Calu3 (cell line): ENCODE measurements at regions not wholly inside any gene's neighbourhood (a gene's known extent, or its start where the extent isn't known, plus 50 kb on each side); places are given as distances from the start of the nearest gene placed in this dataset.

Experiments used
- BruUV-seq: library from RNA; stranded (reverse); fragments of 400-500 nt; replicated peaks from 2 replicates; lab custom pipeline; 2021; lab: Mats Ljungman, UMichigan
- CTCF ChIA-PET: fragments of 300-600 bp; sonication (Branson Sonifier 250); formaldehyde crosslinking; loops from one replicate; lab custom pipeline; 2022; ENCODE audit warnings: antibody characterized with exemption; lab: Charles Lee
- DNase-seq: peaks from one replicate; pipeline ENCODE4 v3.0.0; 2022
- H3K27ac Mint-ChIP-seq: one replicate; pipeline ENCODE4 v1.8.0; 2022; ENCODE audit warnings: mixed read lengths; ENCODE audit not compliant: unreplicated experiment
- H3K27me3 Mint-ChIP-seq: one replicate; pipeline ENCODE4 v1.8.0; 2022; ENCODE audit warnings: mixed read lengths; ENCODE audit not compliant: unreplicated experiment
- H3K36me3 Mint-ChIP-seq: one replicate; pipeline ENCODE4 v1.8.0; 2022; ENCODE audit warnings: mild to moderate bottlenecking, moderate library complexity, mixed read lengths; ENCODE audit not compliant: insufficient read depth, unreplicated experiment
- H3K4me1 Mint-ChIP-seq: one replicate; pipeline ENCODE4 v1.8.0; 2022; ENCODE audit warnings: mild to moderate bottlenecking, low read depth, mixed read lengths; ENCODE audit not compliant: unreplicated experiment
- H3K4me3 Mint-ChIP-seq: one replicate; pipeline ENCODE4 v1.8.0; 2022; ENCODE audit warnings: mild to moderate bottlenecking, low read depth, moderate library complexity, mixed read lengths; ENCODE audit not compliant: unreplicated experiment
- H3K9me3 Mint-ChIP-seq: one replicate; pipeline ENCODE4 v1.8.0; 2022; ENCODE audit warnings: low read depth, mixed read lengths; ENCODE audit not compliant: unreplicated experiment
- intact Hi-C: fragments of 100-400 bp; cut with micrococcal nuclease; formaldehyde crosslinking; loops from one replicate; pipeline ENCODE4 v1.10.0; 2022; ENCODE audit not compliant: unreplicated experiment
- TF ChIP-seq, protein P1 (sequence below): fragments of 200-600 bp; IDR thresholded peaks from one replicate; pipeline ENCODE4 v1.8.0; 2022; ENCODE audit warnings: antibody characterized with exemption; ENCODE audit not compliant: unreplicated experiment

DNA sequence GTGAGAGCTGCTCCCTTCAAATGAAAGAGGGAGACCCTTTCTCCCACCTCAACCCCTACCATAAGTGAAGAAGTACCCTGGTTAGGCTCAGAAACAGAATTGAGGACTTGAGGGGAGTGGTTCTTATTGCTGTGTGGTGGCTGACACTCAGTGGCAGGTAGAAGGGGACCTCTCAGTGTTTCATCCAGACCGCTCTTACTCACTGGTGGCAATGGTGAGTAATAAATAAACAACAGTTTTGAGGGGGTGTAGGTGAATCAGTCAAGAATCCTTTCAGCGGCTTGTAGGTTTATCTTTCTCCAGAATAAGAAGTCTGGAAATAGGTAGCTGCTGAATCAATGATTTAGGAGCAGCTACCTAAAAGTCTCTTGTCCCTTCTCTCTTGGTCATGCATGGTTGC lies 403.4 kb upstream of the B3GAT1 start:
- H3K4me1 Mint-ChIP-seq: no peaks in the 10 kb centered on the region
- no peaks in the 10 kb centered on the region for H3K27me3 Mint-ChIP-seq
- peaks cover 18% of the 10 kb centered on the region for H3K9me3 Mint-ChIP-seq
- no peaks in the 10 kb centered on the region for H3K36me3 Mint-ChIP-seq
- BruUV-seq: no TSS peak
- intact Hi-C loops: no loop called here
- TF ChIP-seq, protein P1, sequence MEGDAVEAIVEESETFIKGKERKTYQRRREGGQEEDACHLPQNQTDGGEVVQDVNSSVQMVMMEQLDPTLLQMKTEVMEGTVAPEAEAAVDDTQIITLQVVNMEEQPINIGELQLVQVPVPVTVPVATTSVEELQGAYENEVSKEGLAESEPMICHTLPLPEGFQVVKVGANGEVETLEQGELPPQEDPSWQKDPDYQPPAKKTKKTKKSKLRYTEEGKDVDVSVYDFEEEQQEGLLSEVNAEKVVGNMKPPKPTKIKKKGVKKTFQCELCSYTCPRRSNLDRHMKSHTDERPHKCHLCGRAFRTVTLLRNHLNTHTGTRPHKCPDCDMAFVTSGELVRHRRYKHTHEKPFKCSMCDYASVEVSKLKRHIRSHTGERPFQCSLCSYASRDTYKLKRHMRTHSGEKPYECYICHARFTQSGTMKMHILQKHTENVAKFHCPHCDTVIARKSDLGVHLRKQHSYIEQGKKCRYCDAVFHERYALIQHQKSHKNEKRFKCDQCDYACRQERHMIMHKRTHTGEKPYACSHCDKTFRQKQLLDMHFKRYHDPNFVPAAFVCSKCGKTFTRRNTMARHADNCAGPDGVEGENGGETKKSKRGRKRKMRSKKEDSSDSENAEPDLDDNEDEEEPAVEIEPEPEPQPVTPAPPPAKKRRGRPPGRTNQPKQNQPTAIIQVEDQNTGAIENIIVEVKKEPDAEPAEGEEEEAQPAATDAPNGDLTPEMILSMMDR: no peak
- CTCF ChIA-PET: interaction anchor here (0.7 kb wide), 1 partner anchor 243 kb away, joined by 3 read pairs; no protein-coding TSS in a partner anchor
- no peak overlapping the region for H3K4me3 Mint-ChIP-seq
- DNase-seq: no peak
- no peak overlapping the region for H3K27ac Mint-ChIP-seq

DNA sequence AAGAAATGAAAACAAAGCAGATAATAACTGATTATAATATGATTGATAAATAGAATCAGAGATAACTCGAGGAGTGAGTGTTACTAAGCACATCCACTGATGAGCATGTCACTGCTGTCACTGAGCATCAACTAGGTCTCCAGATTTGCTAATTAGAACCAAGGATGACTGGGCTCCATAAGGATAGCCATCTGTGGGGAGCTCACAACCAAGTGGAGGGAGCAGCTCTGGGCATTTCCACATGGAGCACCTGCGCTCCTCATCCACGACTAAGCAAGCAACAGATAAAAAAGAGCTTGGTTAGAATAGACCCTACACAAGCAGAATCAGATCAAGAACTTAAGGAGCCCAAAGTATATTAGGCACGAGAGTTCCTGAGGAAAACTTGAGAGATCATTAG lies 396.0 kb upstream of the B3GAT1 start:
- no peaks in the 10 kb centered on the region for H3K27me3 Mint-ChIP-seq
- DNase-seq: no peak
- peaks cover 2% of the 10 kb centered on the region for H3K9me3 Mint-ChIP-seq
- H3K36me3 Mint-ChIP-seq: no peaks in the 10 kb centered on the region
- H3K4me3 Mint-ChIP-seq: no peak overlapping the region
- no TSS peak for BruUV-seq
- TF ChIP-seq, protein P1: no peak
- H3K27ac Mint-ChIP-seq: no peak overlapping the region
- intact Hi-C loops: no loop called here
- CTCF ChIA-PET: no interaction called here
- H3K4me1 Mint-ChIP-seq: no peaks in the 10 kb centered on the region

DNA sequence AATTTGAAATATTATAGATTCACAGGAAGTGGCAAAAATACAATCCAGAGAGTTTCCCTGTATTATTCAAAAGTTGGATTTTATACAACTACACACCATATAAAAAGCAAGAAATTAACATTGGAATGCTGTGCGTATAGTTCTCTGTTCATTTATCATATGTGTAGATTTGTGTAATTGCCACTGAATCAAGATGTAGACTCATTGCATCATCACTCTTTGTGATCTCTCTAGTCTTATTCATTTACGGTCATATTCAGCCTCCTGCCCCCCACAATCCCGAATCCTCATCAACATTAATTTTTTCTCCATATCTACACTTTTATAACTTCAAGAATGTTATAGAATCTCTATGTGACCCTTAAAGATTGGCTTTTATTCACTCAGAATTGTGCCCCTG lies 390.6 kb upstream of the B3GAT1 start:
- no TSS peak for BruUV-seq
- Mint-ChIP-seq H3K36me3 (no peaks in the 10 kb centered on the region), H3K4me3 (no peak overlapping the region), H3K27ac (no peak overlapping the region), H3K27me3 (no peaks in the 10 kb centered on the region), H3K9me3 (peaks cover 10% of the 10 kb centered on the region), H3K4me1 (no peaks in the 10 kb centered on the region)
- CTCF ChIA-PET: no interaction called here
- DNase-seq: no peak
- TF ChIP-seq, protein P1: no peak
- intact Hi-C loops: no loop called here

DNA sequence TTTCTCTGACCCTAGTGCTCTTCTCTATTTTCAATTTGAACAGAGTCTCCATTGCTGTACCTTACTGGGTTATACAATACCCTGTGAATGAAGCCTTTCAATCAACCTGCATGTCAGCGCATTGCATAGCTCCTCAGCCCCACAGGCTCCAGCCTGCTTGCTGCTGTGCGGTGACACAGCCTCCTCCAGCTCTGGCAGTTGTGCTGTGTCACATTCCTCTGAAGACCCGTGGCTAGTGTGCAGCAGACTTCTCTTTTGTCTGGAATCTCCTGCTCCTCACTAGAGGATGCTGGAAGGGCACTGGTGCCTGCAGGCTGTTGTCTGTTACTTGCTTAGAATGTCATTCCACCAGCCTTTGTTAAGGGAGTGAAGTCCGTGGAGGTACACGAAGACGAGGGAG lies 390.1 kb upstream of the B3GAT1 start:
- intact Hi-C loops: no loop called here
- no TSS peak for BruUV-seq
- Mint-ChIP-seq H3K27ac (no peak overlapping the region), H3K27me3 (no peaks in the 10 kb centered on the region), H3K36me3 (no peaks in the 10 kb centered on the region), H3K4me3 (no peak overlapping the region), H3K9me3 (peaks cover 10% of the 10 kb centered on the region), H3K4me1 (no peaks in the 10 kb centered on the region)
- TF ChIP-seq, protein P1: no peak
- DNase-seq: no peak
- CTCF ChIA-PET: no interaction called here

DNA sequence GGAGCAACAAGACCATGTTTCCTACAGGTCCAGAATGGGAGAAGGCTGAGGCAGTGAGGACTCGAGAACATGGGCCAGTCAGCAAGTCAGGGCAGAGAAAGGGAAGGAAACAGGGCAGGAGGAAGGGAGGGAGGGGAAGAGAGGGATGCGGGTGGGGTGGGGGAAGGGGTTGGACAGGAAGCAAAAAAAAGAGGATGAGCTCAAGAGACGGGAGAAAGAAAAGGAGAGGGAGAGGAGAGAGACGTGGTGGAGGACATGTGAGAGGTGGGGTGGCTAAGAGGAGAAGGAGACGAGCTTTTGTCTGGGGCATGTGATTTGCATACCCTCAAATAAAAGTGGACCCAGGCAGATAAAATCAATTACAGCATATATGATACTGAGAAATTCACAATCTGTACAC lies 389.5 kb upstream of the B3GAT1 start:
- peaks cover 10% of the 10 kb centered on the region for H3K9me3 Mint-ChIP-seq
- no TSS peak for BruUV-seq
- intact Hi-C loops: no loop called here
- TF ChIP-seq, protein P1: no peak
- H3K27ac Mint-ChIP-seq: no peak overlapping the region
- no peaks in the 10 kb centered on the region for H3K36me3 Mint-ChIP-seq
- no peaks in the 10 kb centered on the region for H3K27me3 Mint-ChIP-seq
- DNase-seq: no peak
- no peaks in the 10 kb centered on the region for H3K4me1 Mint-ChIP-seq
- no peak overlapping the region for H3K4me3 Mint-ChIP-seq
- CTCF ChIA-PET: no interaction called here
